ENCODE measurements at regions not wholly inside any gene's neighbourhood (a gene's known extent, or its start where the extent isn't known, plus 50 kb on each side); places are given as distances from the start of the nearest gene placed in this dataset.

GRCh38 chr18:22355598-22355997, 62.1 kb downstream of the CTAGE1 start:
- TF ChIP-seq ZNF274 (IDR thresholded peaks at IDR 0.05; ENCODE audit: low read depth, low read length) (no peak), YY1 (IDR thresholded peaks at IDR 0.05; ENCODE audit: insufficient read depth, insufficient read length) (no peak), SUZ12 (IDR thresholded peaks at IDR 0.05; ENCODE audit: extremely low read depth, insufficient read depth, insufficient read length) (no peak)
- no peaks in the 10 kb centered on the region for H3K36me3 ChIP-seq (ENCODE audit: insufficient read depth, insufficient read length, low read length)
- H3K9ac ChIP-seq (ENCODE audit: insufficient read length, low read depth): no peak overlapping the region
- peaks cover 11% of the 10 kb centered on the region for H3K27me3 ChIP-seq (ENCODE audit: insufficient read depth, insufficient read length)
- no peak overlapping the region for H3K4me3 ChIP-seq (ENCODE audit: insufficient read length, low read depth)
- no peaks in the 10 kb centered on the region for H3K4me1 ChIP-seq (ENCODE audit: insufficient read depth, insufficient read length)
- DNase-seq (ENCODE audit: low read depth, low spot score): no peak
- no peaks in the 10 kb centered on the region for H3K9me3 ChIP-seq (ENCODE audit: insufficient read depth, low read length)

GRCh38 chr18:22355069-22355468, 62.6 kb downstream of the CTAGE1 start:
- H3K27me3 ChIP-seq (ENCODE audit: insufficient read depth, insufficient read length): peaks cover 16% of the 10 kb centered on the region
- no peak overlapping the region for H3K4me3 ChIP-seq (ENCODE audit: insufficient read length, low read depth)
- no peak overlapping the region for H3K9ac ChIP-seq (ENCODE audit: insufficient read length, low read depth)
- DNase-seq (ENCODE audit: low read depth, low spot score): no peak
- H3K4me1 ChIP-seq (ENCODE audit: insufficient read depth, insufficient read length): no peaks in the 10 kb centered on the region
- TF ChIP-seq ZNF274 (IDR thresholded peaks at IDR 0.05; ENCODE audit: low read depth, low read length) (no peak), SUZ12 (IDR thresholded peaks at IDR 0.05; ENCODE audit: extremely low read depth, insufficient read depth, insufficient read length) (no peak), YY1 (IDR thresholded peaks at IDR 0.05; ENCODE audit: insufficient read depth, insufficient read length) (no peak)
- H3K9me3 ChIP-seq (ENCODE audit: insufficient read depth, low read length): no peaks in the 10 kb centered on the region
- H3K36me3 ChIP-seq (ENCODE audit: insufficient read depth, insufficient read length, low read length): no peaks in the 10 kb centered on the region

DNA sequence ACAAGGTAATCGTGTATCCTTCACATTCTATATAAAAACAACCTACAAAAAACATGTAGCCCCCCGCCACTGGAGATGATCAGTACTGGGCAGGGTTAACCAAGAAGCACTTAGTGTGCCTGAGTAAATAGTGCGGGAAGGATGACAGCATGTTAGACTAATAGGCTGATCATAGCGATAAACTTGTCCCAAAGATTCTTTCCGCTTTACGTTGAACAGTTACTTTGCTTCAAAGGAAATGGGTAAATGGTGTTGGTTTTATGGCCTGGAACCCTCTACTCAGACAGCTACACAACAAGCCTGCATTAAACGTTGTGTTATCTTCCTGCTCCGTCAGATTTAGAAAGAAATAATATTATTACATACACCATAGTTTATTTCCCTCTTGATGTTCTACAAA, 67.7 kb downstream of the CTAGE1 start:
- H3K9ac ChIP-seq (ENCODE audit: insufficient read length, low read depth): no peak overlapping the region
- H3K27me3 ChIP-seq (ENCODE audit: insufficient read depth, insufficient read length): peaks cover 61% of the 10 kb centered on the region
- no peaks in the 10 kb centered on the region for H3K4me1 ChIP-seq (ENCODE audit: insufficient read depth, insufficient read length)
- no peaks in the 10 kb centered on the region for H3K36me3 ChIP-seq (ENCODE audit: insufficient read depth, insufficient read length, low read length)
- DNase-seq (ENCODE audit: low read depth, low spot score): no peak
- no peaks in the 10 kb centered on the region for H3K9me3 ChIP-seq (ENCODE audit: insufficient read depth, low read length)
- H3K4me3 ChIP-seq (ENCODE audit: insufficient read length, low read depth): no peak overlapping the region
- no peak for TF ChIP-seq YY1 (IDR thresholded peaks at IDR 0.05; ENCODE audit: insufficient read depth, insufficient read length)

GRCh38 chr18:22349317-22349898, 68.3 kb downstream of the CTAGE1 start:
- Histone ChIP-seq H3K4me1 (ENCODE audit: insufficient read depth, insufficient read length) (no peaks in the 10 kb centered on the region), H3K9me3 (ENCODE audit: insufficient read depth, low read length) (no peaks in the 10 kb centered on the region), H3K9ac (ENCODE audit: insufficient read length, low read depth) (no peak overlapping the region), H3K36me3 (ENCODE audit: insufficient read depth, insufficient read length, low read length) (no peaks in the 10 kb centered on the region), H3K27me3 (ENCODE audit: insufficient read depth, insufficient read length) (peaks cover 61% of the 10 kb centered on the region), H3K4me3 (ENCODE audit: insufficient read length, low read depth) (peak overlapping the region; percentile 49)
- TF ChIP-seq YY1 (IDR thresholded peaks at IDR 0.05; ENCODE audit: insufficient read depth, insufficient read length) (no peak), ZNF274 (IDR thresholded peaks at IDR 0.05; ENCODE audit: low read depth, low read length) (no peak), SUZ12 (IDR thresholded peaks at IDR 0.05; ENCODE audit: extremely low read depth, insufficient read depth, insufficient read length) (no peak)
- DNase-seq (ENCODE audit: low read depth, low spot score): no peak

DNA sequence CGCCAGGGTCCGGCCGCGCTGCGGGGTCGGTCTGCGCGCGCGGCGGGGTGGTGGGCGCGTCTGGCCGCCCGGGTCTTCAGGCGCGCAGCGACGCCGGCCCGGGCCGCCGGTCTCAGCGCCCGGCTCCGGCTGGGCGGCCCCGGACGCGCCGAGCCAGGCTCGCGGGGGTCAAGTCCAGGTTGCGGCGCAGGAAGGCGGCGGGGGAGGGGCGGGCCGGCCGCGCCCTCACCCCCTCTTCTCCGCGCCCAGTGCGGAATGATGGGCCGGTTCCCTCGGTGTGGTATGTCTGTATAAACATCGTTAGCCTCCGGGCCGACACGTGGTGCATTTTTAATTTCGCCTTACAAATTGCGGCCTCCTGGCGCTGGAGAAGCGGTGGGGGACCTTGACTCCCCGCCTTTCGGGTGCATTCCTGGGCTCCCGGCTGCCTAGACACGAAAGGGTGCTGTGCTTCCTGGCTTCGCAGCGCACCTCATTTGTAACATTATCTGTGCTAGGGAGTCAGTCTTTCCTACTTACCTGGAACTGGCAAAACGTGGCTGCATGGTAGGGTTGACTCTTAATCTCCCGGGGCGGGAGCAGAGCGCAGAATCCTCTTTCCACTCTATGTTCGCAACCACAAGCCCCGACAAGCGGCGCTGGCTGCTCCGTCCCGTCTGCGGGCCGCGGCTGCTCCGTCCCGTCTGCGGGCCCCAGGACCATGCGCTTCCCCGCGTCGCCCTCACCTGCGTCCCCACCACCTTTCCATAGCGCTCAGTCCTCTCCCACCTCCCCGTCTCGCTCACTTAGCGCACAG, 69.0 kb downstream of the CTAGE1 start:
- Histone ChIP-seq H3K4me3 (ENCODE audit: insufficient read length, low read depth) (peak overlapping the region; percentile 49), H3K4me1 (ENCODE audit: insufficient read depth, insufficient read length) (no peaks in the 10 kb centered on the region), H3K9me3 (ENCODE audit: insufficient read depth, low read length) (no peaks in the 10 kb centered on the region), H3K36me3 (ENCODE audit: insufficient read depth, insufficient read length, low read length) (no peaks in the 10 kb centered on the region), H3K27me3 (ENCODE audit: insufficient read depth, insufficient read length) (peaks cover 61% of the 10 kb centered on the region), H3K9ac (ENCODE audit: insufficient read length, low read depth) (peak overlapping the region; percentile 61)
- TF ChIP-seq SUZ12 (IDR thresholded peaks at IDR 0.05; ENCODE audit: extremely low read depth, insufficient read depth, insufficient read length) (peak; percentile 8), ZNF274 (IDR thresholded peaks at IDR 0.05; ENCODE audit: low read depth, low read length) (no peak), YY1 (IDR thresholded peaks at IDR 0.05; ENCODE audit: insufficient read depth, insufficient read length) (no peak)
- DNase-seq (ENCODE audit: low read depth, low spot score): no peak

- H3K27me3 ChIP-seq (ENCODE audit: insufficient read depth, insufficient read length): peaks cover 61% of the 10 kb centered on the region
- no peaks in the 10 kb centered on the region for H3K36me3 ChIP-seq (ENCODE audit: insufficient read depth, insufficient read length, low read length)
- H3K9me3 ChIP-seq (ENCODE audit: insufficient read depth, low read length): no peaks in the 10 kb centered on the region
- H3K9ac ChIP-seq (ENCODE audit: insufficient read length, low read depth): no peak overlapping the region
- H3K4me3 ChIP-seq (ENCODE audit: insufficient read length, low read depth): peak overlapping the region; percentile 49
- TF ChIP-seq YY1 (IDR thresholded peaks at IDR 0.05; ENCODE audit: insufficient read depth, insufficient read length): no peak
- no peak for TF ChIP-seq ZNF274 (IDR thresholded peaks at IDR 0.05; ENCODE audit: low read depth, low read length)
- no peak for TF ChIP-seq SUZ12 (IDR thresholded peaks at IDR 0.05; ENCODE audit: extremely low read depth, insufficient read depth, insufficient read length)
- no peak for DNase-seq (ENCODE audit: low read depth, low spot score)
- H3K4me1 ChIP-seq (ENCODE audit: insufficient read depth, insufficient read length): no peaks in the 10 kb centered on the region
Measured at GRCh38 chr18:22347606-22348511, 69.9 kb downstream of the CTAGE1 start.
